Transverse colon (tissue), 3 donors: ENCODE measurements at regions not wholly inside any gene's neighbourhood (a gene's known extent, or its start where the extent isn't known, plus 50 kb on each side); places are given as distances from the start of the nearest gene placed in this dataset.

ENCODE experiments used
- POLR2A ChIP-seq: fragments of 450-650 bp; IDR thresholded peaks from one replicate; pipeline ENCODE4 v1.6.1; 2016; ENCODE audit warnings: antibody characterized with exemption, mild to moderate bottlenecking, moderate library complexity
- TF ChIP-seq, protein P1 (sequence below), 5 experiments: fragments of 200-600 bp in 3 of 5; fragments of 450-650 bp in 2 of 5; sonication (generic) in 3 of 5; IDR thresholded peaks; 1 replicate in 2 of 5; 2 replicates in 3 of 5; pipeline ENCODE4 v1.5.1; 2016 to 2017; ENCODE audit warnings: antibody characterized with exemption in 5 of 5, inconsistent platforms in 3 of 5, mild to moderate bottlenecking in 2 of 5, moderate library complexity in 1 of 5

DNA sequence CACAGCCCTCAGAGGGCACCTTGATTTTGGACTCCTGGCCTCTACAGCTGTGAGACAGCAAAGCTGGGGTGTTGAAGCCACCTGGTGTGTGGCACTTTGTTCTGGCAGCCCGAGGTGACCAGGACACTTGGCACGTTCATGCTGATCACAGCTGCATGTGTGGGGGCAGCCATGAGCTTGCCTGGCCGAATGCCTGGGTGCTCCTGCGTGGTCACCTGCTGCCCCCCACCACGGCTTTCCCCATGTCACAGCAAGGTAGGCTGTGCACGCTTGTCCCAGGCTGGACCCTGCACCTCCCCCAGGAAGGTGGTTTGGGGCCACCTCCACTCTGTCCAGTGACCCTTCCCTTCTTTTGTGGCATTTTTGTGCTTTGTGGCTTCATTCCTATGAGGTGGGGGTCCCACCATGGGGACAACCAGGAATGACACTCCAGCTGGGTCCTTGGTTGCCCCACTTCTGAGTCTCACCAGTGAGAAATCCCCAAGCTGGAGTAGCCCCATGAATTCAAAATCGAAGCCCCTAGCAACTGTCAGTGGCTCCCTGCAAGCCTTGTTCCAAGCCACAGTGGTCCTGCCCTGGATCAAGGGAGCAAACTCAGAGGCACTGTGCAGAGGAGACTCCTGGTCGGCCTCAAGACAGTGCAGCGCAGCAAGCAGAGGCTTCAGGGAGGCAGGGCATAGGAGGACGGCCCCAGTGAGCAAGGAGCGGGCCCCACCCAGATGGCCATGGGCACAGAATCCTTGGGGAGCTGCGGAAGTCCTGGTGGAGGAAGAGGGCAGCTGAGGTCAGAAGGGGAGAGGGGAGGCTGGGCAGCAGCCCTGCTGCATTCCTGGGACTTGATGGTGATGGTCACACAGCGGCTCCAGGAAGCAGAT lies 121.4 kb upstream of the HS6ST1 start:
- TF ChIP-seq, protein P1, sequence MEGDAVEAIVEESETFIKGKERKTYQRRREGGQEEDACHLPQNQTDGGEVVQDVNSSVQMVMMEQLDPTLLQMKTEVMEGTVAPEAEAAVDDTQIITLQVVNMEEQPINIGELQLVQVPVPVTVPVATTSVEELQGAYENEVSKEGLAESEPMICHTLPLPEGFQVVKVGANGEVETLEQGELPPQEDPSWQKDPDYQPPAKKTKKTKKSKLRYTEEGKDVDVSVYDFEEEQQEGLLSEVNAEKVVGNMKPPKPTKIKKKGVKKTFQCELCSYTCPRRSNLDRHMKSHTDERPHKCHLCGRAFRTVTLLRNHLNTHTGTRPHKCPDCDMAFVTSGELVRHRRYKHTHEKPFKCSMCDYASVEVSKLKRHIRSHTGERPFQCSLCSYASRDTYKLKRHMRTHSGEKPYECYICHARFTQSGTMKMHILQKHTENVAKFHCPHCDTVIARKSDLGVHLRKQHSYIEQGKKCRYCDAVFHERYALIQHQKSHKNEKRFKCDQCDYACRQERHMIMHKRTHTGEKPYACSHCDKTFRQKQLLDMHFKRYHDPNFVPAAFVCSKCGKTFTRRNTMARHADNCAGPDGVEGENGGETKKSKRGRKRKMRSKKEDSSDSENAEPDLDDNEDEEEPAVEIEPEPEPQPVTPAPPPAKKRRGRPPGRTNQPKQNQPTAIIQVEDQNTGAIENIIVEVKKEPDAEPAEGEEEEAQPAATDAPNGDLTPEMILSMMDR (IDR thresholded peaks at IDR 0.05): no peak
- TF ChIP-seq POLR2A: no peak
